B cell (primary cell): ENCODE measurements at regions not wholly inside any gene's neighbourhood (a gene's known extent, or its start where the extent isn't known, plus 50 kb on each side); places are given as distances from the start of the nearest gene placed in this dataset.

Experiments
- EZH2 ChIP-seq: IDR thresholded peaks from 2 replicates; pipeline ENCODE4 v1.6.1; 2012; ENCODE audit warnings: borderline replicate concordance, low read depth, mild to moderate bottlenecking, moderate library complexity, low read length; ENCODE audit not compliant: insufficient read depth, poor library complexity, severe bottlenecking
- TF ChIP-seq, protein P1 (sequence below): fragments of 200-600 bp; IDR thresholded peaks from one replicate; pipeline ENCODE4 v1.8.0; 2022; ENCODE audit warnings: antibody characterized with exemption, mild to moderate bottlenecking

DNA sequence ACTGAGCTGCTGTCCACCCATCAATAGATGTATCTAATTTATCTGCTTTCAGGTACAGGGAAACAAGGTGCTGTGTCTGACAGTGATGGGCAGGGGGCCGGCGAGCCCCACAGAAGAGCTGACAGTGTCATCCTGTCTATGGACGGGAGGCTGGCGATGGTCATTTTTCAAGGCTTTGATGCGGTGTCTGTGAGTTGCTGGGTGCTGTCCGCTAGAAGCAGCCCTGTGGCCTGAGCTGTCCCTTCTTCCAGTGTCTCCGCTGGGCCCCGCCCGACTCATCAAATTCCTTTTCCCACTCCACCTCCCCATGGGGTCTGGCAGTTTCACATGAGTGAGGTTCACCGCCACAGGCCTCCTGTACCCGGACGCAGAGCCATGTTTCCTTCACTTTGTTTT, 161.4 kb upstream of the PMEPA1 start:
- no peak for TF ChIP-seq EZH2
- TF ChIP-seq, protein P1, sequence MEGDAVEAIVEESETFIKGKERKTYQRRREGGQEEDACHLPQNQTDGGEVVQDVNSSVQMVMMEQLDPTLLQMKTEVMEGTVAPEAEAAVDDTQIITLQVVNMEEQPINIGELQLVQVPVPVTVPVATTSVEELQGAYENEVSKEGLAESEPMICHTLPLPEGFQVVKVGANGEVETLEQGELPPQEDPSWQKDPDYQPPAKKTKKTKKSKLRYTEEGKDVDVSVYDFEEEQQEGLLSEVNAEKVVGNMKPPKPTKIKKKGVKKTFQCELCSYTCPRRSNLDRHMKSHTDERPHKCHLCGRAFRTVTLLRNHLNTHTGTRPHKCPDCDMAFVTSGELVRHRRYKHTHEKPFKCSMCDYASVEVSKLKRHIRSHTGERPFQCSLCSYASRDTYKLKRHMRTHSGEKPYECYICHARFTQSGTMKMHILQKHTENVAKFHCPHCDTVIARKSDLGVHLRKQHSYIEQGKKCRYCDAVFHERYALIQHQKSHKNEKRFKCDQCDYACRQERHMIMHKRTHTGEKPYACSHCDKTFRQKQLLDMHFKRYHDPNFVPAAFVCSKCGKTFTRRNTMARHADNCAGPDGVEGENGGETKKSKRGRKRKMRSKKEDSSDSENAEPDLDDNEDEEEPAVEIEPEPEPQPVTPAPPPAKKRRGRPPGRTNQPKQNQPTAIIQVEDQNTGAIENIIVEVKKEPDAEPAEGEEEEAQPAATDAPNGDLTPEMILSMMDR = no peak
